OCI-LY7 (cell line): ENCODE measurements at regions not wholly inside any gene's neighbourhood (a gene's known extent, or its start where the extent isn't known, plus 50 kb on each side); places are given as distances from the start of the nearest gene placed in this dataset.

Experiments used
- CTCF ChIP-seq: fragments of 200-600 bp; sonication (generic); conservative IDR thresholded peaks from 2 replicates; pipeline ENCODE4 v1.5.1; 2014; ENCODE audit warnings: mild to moderate bottlenecking, antibody characterized with exemption, low read length, moderate library complexity, mixed read lengths
- EZH2phosphoT487 ChIP-seq: fragments of 200-600 bp; sonication (generic); IDR thresholded peaks from 2 replicates; pipeline ENCODE4 v1.6.1; 2018; ENCODE audit warnings: low read depth, borderline replicate concordance, mild to moderate bottlenecking, mixed run types, antibody characterized with exemption, low read length, moderate library complexity, mixed read lengths

DNA sequence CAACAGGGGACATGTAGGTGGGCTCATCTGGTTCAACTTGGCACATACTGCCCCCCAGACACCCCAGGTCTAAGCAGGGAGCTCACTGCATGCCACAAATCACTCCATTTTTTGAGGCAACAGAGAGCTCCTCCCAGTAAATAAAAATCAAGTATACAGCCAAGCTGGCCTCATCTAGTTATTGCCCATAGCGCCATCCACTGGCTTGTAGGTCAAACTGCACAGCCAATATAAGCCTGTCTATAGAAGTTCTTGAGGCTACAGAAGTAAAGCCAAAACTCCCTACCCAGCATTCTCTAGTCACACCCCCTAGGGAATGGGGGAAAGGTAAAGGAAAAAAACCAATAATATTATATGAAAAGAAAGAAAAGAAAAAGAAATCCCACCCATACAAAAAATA, 453.7 kb downstream of the ZNF385D start:
- 0 out of 2 replicates have a peak, but pooled peaks have one; percentile 16 for TF ChIP-seq CTCF
- no peak for TF ChIP-seq EZH2phosphoT487
